HFF-Myc (cell line): ENCODE measurements at regions not wholly inside any gene's neighbourhood (a gene's known extent, or its start where the extent isn't known, plus 50 kb on each side); places are given as distances from the start of the nearest gene placed in this dataset.

Source experiments
- DNase-seq: peaks from one replicate; pipeline ENCODE4 v3.0.0-alpha.2; 2011; ENCODE audit warnings: low read depth; ENCODE audit errors: extremely low read depth
- H3K4me3 ChIP-seq: replicated peaks from 2 replicates; pipeline ENCODE4 v1.5.1; 2011; ENCODE audit warnings: low read depth, mild to moderate bottlenecking, control low read depth, low read length
- TF ChIP-seq, protein P1 (sequence below): IDR thresholded peaks from 2 replicates; pipeline ENCODE4 v1.5.1; 2012; ENCODE audit warnings: mild to moderate bottlenecking, low read depth, low read length, control low read depth; ENCODE audit errors: missing control alignments

DNA sequence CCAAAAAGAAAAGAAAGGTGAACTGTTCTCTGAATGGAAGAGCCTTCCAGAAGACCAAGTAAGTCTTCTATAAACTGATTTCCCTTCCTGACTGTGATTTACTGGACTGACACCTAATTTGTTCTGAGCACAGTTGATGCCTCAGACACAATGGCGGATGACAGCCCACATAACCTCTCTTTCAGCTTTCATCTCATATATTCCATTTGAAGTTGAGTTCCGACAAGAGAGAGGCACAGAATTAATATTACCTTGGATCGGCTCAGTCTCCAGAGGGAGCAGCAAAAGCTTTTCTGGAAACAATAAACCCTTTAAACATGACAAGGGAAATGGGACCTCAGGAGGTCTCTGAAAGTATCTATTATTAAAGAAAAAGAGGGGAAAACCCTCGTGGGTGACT lies 638.7 kb upstream of the SETBP1 start:
- TF ChIP-seq, protein P1, sequence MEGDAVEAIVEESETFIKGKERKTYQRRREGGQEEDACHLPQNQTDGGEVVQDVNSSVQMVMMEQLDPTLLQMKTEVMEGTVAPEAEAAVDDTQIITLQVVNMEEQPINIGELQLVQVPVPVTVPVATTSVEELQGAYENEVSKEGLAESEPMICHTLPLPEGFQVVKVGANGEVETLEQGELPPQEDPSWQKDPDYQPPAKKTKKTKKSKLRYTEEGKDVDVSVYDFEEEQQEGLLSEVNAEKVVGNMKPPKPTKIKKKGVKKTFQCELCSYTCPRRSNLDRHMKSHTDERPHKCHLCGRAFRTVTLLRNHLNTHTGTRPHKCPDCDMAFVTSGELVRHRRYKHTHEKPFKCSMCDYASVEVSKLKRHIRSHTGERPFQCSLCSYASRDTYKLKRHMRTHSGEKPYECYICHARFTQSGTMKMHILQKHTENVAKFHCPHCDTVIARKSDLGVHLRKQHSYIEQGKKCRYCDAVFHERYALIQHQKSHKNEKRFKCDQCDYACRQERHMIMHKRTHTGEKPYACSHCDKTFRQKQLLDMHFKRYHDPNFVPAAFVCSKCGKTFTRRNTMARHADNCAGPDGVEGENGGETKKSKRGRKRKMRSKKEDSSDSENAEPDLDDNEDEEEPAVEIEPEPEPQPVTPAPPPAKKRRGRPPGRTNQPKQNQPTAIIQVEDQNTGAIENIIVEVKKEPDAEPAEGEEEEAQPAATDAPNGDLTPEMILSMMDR: no peak
- H3K4me3 ChIP-seq: no peak overlapping the region
- DNase-seq: no peak

DNA sequence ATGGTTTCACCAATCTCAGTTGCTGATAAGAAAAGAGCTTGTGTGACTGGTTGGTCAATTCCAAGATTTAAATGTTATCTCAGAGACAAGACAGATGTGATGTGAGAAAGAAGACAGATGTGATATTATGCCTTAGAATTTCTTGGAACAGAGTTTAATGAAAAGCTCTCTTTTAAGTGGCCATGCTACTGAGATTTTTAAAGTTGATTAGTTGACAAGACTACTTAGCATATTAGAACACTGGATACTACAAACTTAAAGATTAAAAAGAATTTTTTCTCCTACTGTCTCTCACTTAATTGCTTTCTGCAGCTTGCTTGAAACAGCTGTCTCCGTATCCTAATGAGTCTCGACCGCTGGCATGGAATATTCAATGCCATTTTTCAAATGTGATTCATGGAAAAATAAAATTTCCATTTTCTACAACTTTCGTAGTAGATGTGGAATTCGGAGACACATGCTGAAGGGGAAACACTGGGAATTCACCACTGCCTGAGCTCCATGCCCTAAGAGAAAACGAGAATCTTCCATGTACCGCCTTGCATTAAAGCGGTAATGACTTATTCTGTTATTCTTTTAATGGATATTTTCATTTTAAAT lies 634.2 kb upstream of the SETBP1 start:
- H3K4me3 ChIP-seq: no peak overlapping the region
- DNase-seq: no peak
- TF ChIP-seq, protein P1: no peak

DNA sequence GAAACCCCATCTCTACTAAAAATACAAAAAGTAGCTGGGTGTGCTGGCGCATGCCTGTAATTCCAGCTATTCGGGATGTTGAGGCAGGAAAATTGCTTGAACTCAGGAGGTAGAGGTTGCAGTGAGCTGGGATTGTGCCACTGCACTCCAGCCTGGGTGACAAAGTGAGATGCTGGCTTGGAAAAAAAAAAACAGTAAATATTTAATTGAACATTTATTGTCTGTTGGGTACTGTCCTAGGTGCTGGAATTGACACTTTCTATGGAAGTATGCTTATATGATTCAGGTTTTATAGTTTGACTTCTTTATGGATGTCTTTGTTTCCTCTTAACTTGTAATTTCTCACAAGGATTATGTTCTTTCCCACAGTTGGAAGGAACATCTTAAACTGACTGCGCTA lies 633.1 kb upstream of the SETBP1 start:
- no peak for DNase-seq
- TF ChIP-seq, protein P1: no peak
- no peak overlapping the region for H3K4me3 ChIP-seq

DNA sequence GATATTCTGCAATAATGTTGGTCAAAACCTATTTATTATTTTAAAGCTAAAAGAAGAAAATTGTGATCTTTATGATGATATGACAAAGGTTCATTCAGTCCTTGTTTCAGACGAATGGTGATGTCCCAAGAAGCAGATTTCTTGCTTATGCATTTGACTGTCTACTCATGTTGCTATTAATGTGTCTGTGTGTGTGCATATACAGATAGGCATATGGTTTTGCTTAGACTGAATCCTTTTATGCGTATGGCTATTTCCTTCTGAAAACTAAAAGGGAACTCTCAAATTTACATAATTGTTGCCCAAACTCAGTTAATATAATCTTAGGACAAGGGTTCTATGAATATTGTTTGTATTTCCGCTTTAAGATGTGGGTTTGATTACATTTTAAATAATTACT lies 632.3 kb upstream of the SETBP1 start:
- no peak overlapping the region for H3K4me3 ChIP-seq
- TF ChIP-seq, protein P1: no peak
- DNase-seq: no peak

DNA sequence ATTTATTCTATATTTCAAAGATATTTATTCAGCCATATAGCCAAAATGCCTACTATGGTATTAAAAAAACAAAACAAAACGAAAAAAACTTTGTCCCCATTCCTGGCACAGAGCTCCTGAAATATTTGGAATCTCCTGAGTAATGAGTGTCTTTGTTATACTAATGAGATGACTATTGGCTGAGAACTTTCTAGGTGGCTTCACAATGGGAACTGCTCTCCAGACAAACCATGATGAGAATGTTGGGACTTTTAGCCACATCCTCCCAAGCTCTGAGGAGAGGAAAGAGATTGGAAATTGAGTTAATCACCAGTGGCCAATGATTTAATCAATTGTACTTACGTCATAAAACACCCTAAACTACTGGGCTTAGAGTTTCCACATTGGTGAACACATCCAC lies 631.8 kb upstream of the SETBP1 start:
- TF ChIP-seq, protein P1: no peak
- no peak overlapping the region for H3K4me3 ChIP-seq
- no peak for DNase-seq

DNA sequence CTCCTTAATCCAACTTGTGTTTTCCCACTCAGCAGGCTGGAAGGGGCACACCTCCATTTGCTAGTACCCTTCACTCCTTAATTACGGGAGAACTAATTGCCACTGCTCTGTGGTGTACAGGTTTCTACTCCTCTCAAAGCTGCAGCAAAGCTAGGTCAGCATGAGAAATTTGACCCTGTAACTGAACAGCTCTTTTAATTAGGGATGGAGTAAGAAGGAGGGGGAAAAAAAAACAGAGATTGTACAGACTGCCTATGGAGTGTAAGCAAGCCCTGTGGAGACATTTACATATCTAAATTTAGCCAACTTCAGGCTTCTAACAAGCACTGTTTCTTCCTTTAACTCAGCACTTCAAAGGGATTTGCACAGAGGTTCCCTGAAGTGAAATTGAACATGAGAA lies 629.7 kb upstream of the SETBP1 start:
- TF ChIP-seq, protein P1: no peak
- no peak for DNase-seq
- no peak overlapping the region for H3K4me3 ChIP-seq

DNA sequence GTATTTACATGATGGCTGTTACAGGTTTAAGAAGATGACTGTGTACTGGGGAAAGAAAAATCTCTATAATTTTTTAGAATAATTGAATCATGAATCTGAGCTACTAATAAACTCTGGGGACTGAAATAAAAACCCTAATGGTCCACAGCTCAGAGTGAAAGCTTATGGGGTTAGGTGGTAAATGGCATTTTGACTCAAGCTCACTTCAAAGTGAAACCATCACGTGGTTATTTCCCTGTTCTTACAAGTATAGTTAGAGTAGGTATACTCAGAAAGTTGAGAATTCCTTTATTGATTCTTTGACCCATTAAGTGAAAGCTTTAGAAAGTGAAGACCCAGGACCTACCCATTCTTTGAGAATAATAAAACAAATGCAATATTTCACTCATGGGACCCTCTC lies 626.2 kb upstream of the SETBP1 start:
- TF ChIP-seq, protein P1: no peak
- H3K4me3 ChIP-seq: no peak overlapping the region
- DNase-seq: no peak
